CD8-positive, alpha-beta memory T cell (primary cell): ENCODE measurements at regions not wholly inside any gene's neighbourhood (a gene's known extent, or its start where the extent isn't known, plus 50 kb on each side); places are given as distances from the start of the nearest gene placed in this dataset.

ENCODE experiments used
- CTCF ChIA-PET: fragments of 350-600 bp; sonication (Branson Sonifier 250); formaldehyde crosslinking; loops from one replicate; lab custom pipeline; 2021; ENCODE audit warnings: antibody characterized with exemption; lab: Charles Lee
- POLR2A ChIA-PET: fragments of 350-600 bp; sonication (Branson Sonifier 250); formaldehyde crosslinking; loops from one replicate; lab custom pipeline; 2021; ENCODE audit warnings: antibody characterized with exemption; lab: Charles Lee
- DNase-seq, 5 donors: peaks; one replicate each; pipeline versions ENCODE4 v3.0.0 to v3.0.0-alpha.2; 2020 to 2022; ENCODE audit warnings: mixed read lengths in 1 of 5
- H3K27ac ChIP-seq: one replicate; pipeline ENCODE4 v1.7.0; 2013; ENCODE audit warnings: low read depth, mild to moderate bottlenecking, low read length, moderate library complexity
- H3K27me3 ChIP-seq: 2 replicates; pipeline ENCODE4 v1.7.0; 2013; ENCODE audit warnings: low read length, mild to moderate bottlenecking; ENCODE audit not compliant: insufficient read depth, poor library complexity, severe bottlenecking
- H3K36me3 ChIP-seq: 2 replicates; pipeline ENCODE4 v1.7.0; 2013; ENCODE audit warnings: mild to moderate bottlenecking, low read length, moderate library complexity; ENCODE audit not compliant: insufficient read depth
- H3K4me1 ChIP-seq: 2 replicates; pipeline ENCODE4 v1.7.0; 2013; ENCODE audit warnings: mild to moderate bottlenecking, low read length, moderate library complexity; ENCODE audit not compliant: insufficient read depth
- H3K4me3 ChIP-seq: 2 replicates; pipeline ENCODE4 v1.7.0; 2013; ENCODE audit warnings: mild to moderate bottlenecking, low read length
- H3K9me3 ChIP-seq: 2 replicates; pipeline ENCODE4 v1.7.0; 2013; ENCODE audit warnings: mild to moderate bottlenecking, low read length
- H3K27ac Mint-ChIP-seq, 8 donors: one replicate each; pipeline ENCODE4 v1.8.0; 2020 to 2021; ENCODE audit warnings: mixed read lengths in 8 of 8, mild to moderate bottlenecking in 6 of 8, inconsistent platforms in 3 of 8, moderate library complexity in 3 of 8
- H3K27me3 Mint-ChIP-seq, 2 donors: one replicate each; pipeline ENCODE4 v1.8.0; 2020 to 2021; ENCODE audit warnings: mixed read lengths in 2 of 2, mild to moderate bottlenecking in 1 of 2, moderate library complexity in 1 of 2
- H3K36me3 Mint-ChIP-seq, 3 donors: one replicate each; pipeline ENCODE4 v1.8.0; 2020 to 2021; ENCODE audit warnings: mixed read lengths in 3 of 3, inconsistent platforms in 1 of 3, mild to moderate bottlenecking in 1 of 3
- H3K4me1 Mint-ChIP-seq, 3 donors: one replicate each; pipeline ENCODE4 v1.8.0; 2020 to 2021; ENCODE audit warnings: mixed read lengths in 3 of 3, inconsistent platforms in 1 of 3, mild to moderate bottlenecking in 1 of 3
- H3K4me3 Mint-ChIP-seq, 7 donors: one replicate each; pipeline ENCODE4 v1.8.0; 2020 to 2021; ENCODE audit warnings: mixed read lengths in 7 of 7, mild to moderate bottlenecking in 6 of 7, moderate library complexity in 4 of 7, inconsistent platforms in 2 of 7
- H3K9me3 Mint-ChIP-seq, 5 donors: one replicate each; pipeline ENCODE4 v1.8.0; 2020 to 2022; ENCODE audit warnings: mixed read lengths in 5 of 5, mild to moderate bottlenecking in 3 of 5, moderate library complexity in 2 of 5, inconsistent platforms in 1 of 5

- Histone ChIP-seq H3K27ac (no peak overlapping the region), H3K27me3 (no peaks in the 10 kb centered on the region), H3K36me3 (no peaks in the 10 kb centered on the region), H3K4me3 (no peak overlapping the region), H3K9me3 (no peaks in the 10 kb centered on the region), H3K4me1 (no peaks in the 10 kb centered on the region)
- Mint-ChIP-seq H3K27ac (no peak overlapping the region), H3K9me3 (peaks cover 0 to 23% (median 3%) of the 10 kb centered on the region in 5 donors), H3K4me1 (no peaks in the 10 kb centered on the region), H3K4me3 (no peak overlapping the region), H3K27me3 (no peaks in the 10 kb centered on the region), H3K36me3 (no peaks in the 10 kb centered on the region)
- CTCF ChIA-PET: no interaction called here
- POLR2A ChIA-PET: no interaction called here
- no peak for DNase-seq
These were observed 1948.5 kb upstream of the PCDH20 start for GRCh38 chr13:63364159-63364558.

- ChIA-PET POLR2A (no interaction called here), CTCF (no interaction called here)
- Mint-ChIP-seq H3K27me3 (no peaks in the 10 kb centered on the region), H3K4me1 (no peaks in the 10 kb centered on the region), H3K4me3 (no peak overlapping the region), H3K36me3 (no peaks in the 10 kb centered on the region), H3K27ac (no peak overlapping the region), H3K9me3 (peaks cover 4 to 36% (median 10%) of the 10 kb centered on the region in 5 donors)
- Histone ChIP-seq H3K27ac (no peak overlapping the region), H3K27me3 (no peaks in the 10 kb centered on the region), H3K36me3 (no peaks in the 10 kb centered on the region), H3K9me3 (no peaks in the 10 kb centered on the region), H3K4me1 (no peaks in the 10 kb centered on the region), H3K4me3 (no peak overlapping the region)
- no peak for DNase-seq
These were observed 1935.9 kb upstream of the PCDH20 start for GRCh38 chr13:63351533-63351932.

- Histone ChIP-seq H3K27ac (no peak overlapping the region), H3K36me3 (no peaks in the 10 kb centered on the region), H3K9me3 (no peaks in the 10 kb centered on the region), H3K4me1 (no peaks in the 10 kb centered on the region), H3K4me3 (no peak overlapping the region), H3K27me3 (no peaks in the 10 kb centered on the region)
- H3K27ac Mint-ChIP-seq: no peak overlapping the region
- no peaks in the 10 kb centered on the region for H3K4me1 Mint-ChIP-seq
- H3K27me3 Mint-ChIP-seq: no peaks in the 10 kb centered on the region
- H3K4me3 Mint-ChIP-seq: no peak overlapping the region
- ChIA-PET CTCF (no interaction called here), POLR2A (no interaction called here)
- peaks cover 4 to 33% (median 10%) of the 10 kb centered on the region in 5 donors for H3K9me3 Mint-ChIP-seq
- no peak for DNase-seq
- no peaks in the 10 kb centered on the region for H3K36me3 Mint-ChIP-seq
These were observed 1935.4 kb upstream of the PCDH20 start for GRCh38 chr13:63351081-63351480.

- no peak overlapping the region for H3K4me3 Mint-ChIP-seq
- Histone ChIP-seq H3K27ac (no peak overlapping the region), H3K4me1 (no peaks in the 10 kb centered on the region), H3K9me3 (no peaks in the 10 kb centered on the region), H3K27me3 (no peaks in the 10 kb centered on the region), H3K4me3 (no peak overlapping the region), H3K36me3 (no peaks in the 10 kb centered on the region)
- POLR2A ChIA-PET: no interaction called here
- H3K36me3 Mint-ChIP-seq: no peaks in the 10 kb centered on the region
- no peak overlapping the region for H3K27ac Mint-ChIP-seq
- no peaks in the 10 kb centered on the region for H3K27me3 Mint-ChIP-seq
- no peak for DNase-seq
- CTCF ChIA-PET: no interaction called here
- no peaks in the 10 kb centered on the region for H3K4me1 Mint-ChIP-seq
- H3K9me3 Mint-ChIP-seq: peaks cover 3 to 38% (median 8%) of the 10 kb centered on the region in 5 donors
These were observed 1930.2 kb upstream of the PCDH20 start for GRCh38 chr13:63345835-63346234.

GRCh38 chr13:63344711-63345110 is 1929.1 kb upstream of the PCDH20 start:
- Mint-ChIP-seq H3K9me3 (peaks cover 0 to 32% (median 3%) of the 10 kb centered on the region in 5 donors), H3K27ac (no peak overlapping the region), H3K27me3 (no peaks in the 10 kb centered on the region), H3K4me1 (no peaks in the 10 kb centered on the region), H3K36me3 (no peaks in the 10 kb centered on the region), H3K4me3 (no peak overlapping the region)
- H3K36me3 ChIP-seq: no peaks in the 10 kb centered on the region
- no peaks in the 10 kb centered on the region for H3K4me1 ChIP-seq
- ChIA-PET CTCF (no interaction called here), POLR2A (no interaction called here)
- no peak overlapping the region for H3K4me3 ChIP-seq
- no peak overlapping the region for H3K27ac ChIP-seq
- no peak for DNase-seq
- no peaks in the 10 kb centered on the region for H3K9me3 ChIP-seq
- no peaks in the 10 kb centered on the region for H3K27me3 ChIP-seq

- POLR2A ChIA-PET: no interaction called here
- H3K4me1 Mint-ChIP-seq: no peaks in the 10 kb centered on the region
- peaks cover 5 to 23% (median 13%) of the 10 kb centered on the region in 5 donors for H3K9me3 Mint-ChIP-seq
- H3K27me3 ChIP-seq: no peaks in the 10 kb centered on the region
- H3K36me3 Mint-ChIP-seq: peaks cover 0 to 2% (median 0%) of the 10 kb centered on the region in 3 donors
- no peak overlapping the region for H3K4me3 Mint-ChIP-seq
- no peaks in the 10 kb centered on the region for H3K27me3 Mint-ChIP-seq
- no peaks in the 10 kb centered on the region for H3K9me3 ChIP-seq
- H3K4me3 ChIP-seq: no peak overlapping the region
- no peak for DNase-seq
- H3K27ac Mint-ChIP-seq: no peak overlapping the region
- H3K36me3 ChIP-seq: no peaks in the 10 kb centered on the region
- CTCF ChIA-PET: no interaction called here
- H3K4me1 ChIP-seq: no peaks in the 10 kb centered on the region
- no peak overlapping the region for H3K27ac ChIP-seq
These were observed 1922.3 kb upstream of the PCDH20 start for GRCh38 chr13:63337921-63338320.

- H3K27me3 Mint-ChIP-seq: no peaks in the 10 kb centered on the region
- Histone ChIP-seq H3K27me3 (no peaks in the 10 kb centered on the region), H3K9me3 (no peaks in the 10 kb centered on the region), H3K4me1 (no peaks in the 10 kb centered on the region), H3K36me3 (no peaks in the 10 kb centered on the region), H3K4me3 (no peak overlapping the region), H3K27ac (no peak overlapping the region)
- no peak overlapping the region for H3K27ac Mint-ChIP-seq
- no peak overlapping the region for H3K4me3 Mint-ChIP-seq
- H3K9me3 Mint-ChIP-seq: peaks cover 5 to 27% (median 13%) of the 10 kb centered on the region in 5 donors
- peaks cover 0 to 2% (median 0%) of the 10 kb centered on the region in 3 donors for H3K36me3 Mint-ChIP-seq
- H3K4me1 Mint-ChIP-seq: no peaks in the 10 kb centered on the region
- CTCF ChIA-PET: interaction anchor here (0.5 kb wide), 1 partner anchor 451 kb away, joined by 4 read pairs; no protein-coding TSS in a partner anchor
- POLR2A ChIA-PET: no interaction called here
- DNase-seq: peak in 1 of 5 donors; percentile 32
These were observed 1921.4 kb upstream of the PCDH20 start for GRCh38 chr13:63337041-63337440.

- H3K4me1 Mint-ChIP-seq: no peaks in the 10 kb centered on the region
- Histone ChIP-seq H3K9me3 (no peaks in the 10 kb centered on the region), H3K4me1 (no peaks in the 10 kb centered on the region), H3K27ac (no peak overlapping the region), H3K36me3 (no peaks in the 10 kb centered on the region), H3K27me3 (no peaks in the 10 kb centered on the region), H3K4me3 (no peak overlapping the region)
- no peak overlapping the region for H3K4me3 Mint-ChIP-seq
- peaks cover 0 to 2% (median 0%) of the 10 kb centered on the region in 3 donors for H3K36me3 Mint-ChIP-seq
- CTCF ChIA-PET: no interaction called here
- H3K27ac Mint-ChIP-seq: no peak overlapping the region
- POLR2A ChIA-PET: no interaction called here
- peaks cover 5 to 28% (median 13%) of the 10 kb centered on the region in 5 donors for H3K9me3 Mint-ChIP-seq
- DNase-seq: no peak
- H3K27me3 Mint-ChIP-seq: no peaks in the 10 kb centered on the region
These were observed 1920.9 kb upstream of the PCDH20 start for GRCh38 chr13:63336549-63336948.

- ChIA-PET CTCF (no interaction called here), POLR2A (no interaction called here)
- DNase-seq: no peak
- no peaks in the 10 kb centered on the region for H3K27me3 Mint-ChIP-seq
- H3K27ac Mint-ChIP-seq: no peak overlapping the region
- no peaks in the 10 kb centered on the region for H3K9me3 ChIP-seq
- no peak overlapping the region for H3K27ac ChIP-seq
- H3K27me3 ChIP-seq: no peaks in the 10 kb centered on the region
- no peaks in the 10 kb centered on the region for H3K4me1 Mint-ChIP-seq
- no peak overlapping the region for H3K4me3 Mint-ChIP-seq
- no peak overlapping the region for H3K4me3 ChIP-seq
- no peaks in the 10 kb centered on the region for H3K36me3 ChIP-seq
- H3K36me3 Mint-ChIP-seq: no peaks in the 10 kb centered on the region
- peaks cover 0 to 22% (median 5%) of the 10 kb centered on the region in 5 donors for H3K9me3 Mint-ChIP-seq
- H3K4me1 ChIP-seq: no peaks in the 10 kb centered on the region
These were observed 1911.9 kb upstream of the PCDH20 start for GRCh38 chr13:63327584-63327983.
